IPS-NIHi11 (cell line): ENCODE measurements at regions not wholly inside any gene's neighbourhood (a gene's known extent, or its start where the extent isn't known, plus 50 kb on each side); places are given as distances from the start of the nearest gene placed in this dataset.
"Not testable (repeated sequence)": the region's sequence is repeated elsewhere in the genome, so short reads cannot be mapped to it uniquely, and the experiment has no call there.

Source experiments
- DNase-seq: peaks from one replicate; pipeline ENCODE4 v3.0.0; 2012; ENCODE audit warnings: mixed read lengths, low spot score

DNA sequence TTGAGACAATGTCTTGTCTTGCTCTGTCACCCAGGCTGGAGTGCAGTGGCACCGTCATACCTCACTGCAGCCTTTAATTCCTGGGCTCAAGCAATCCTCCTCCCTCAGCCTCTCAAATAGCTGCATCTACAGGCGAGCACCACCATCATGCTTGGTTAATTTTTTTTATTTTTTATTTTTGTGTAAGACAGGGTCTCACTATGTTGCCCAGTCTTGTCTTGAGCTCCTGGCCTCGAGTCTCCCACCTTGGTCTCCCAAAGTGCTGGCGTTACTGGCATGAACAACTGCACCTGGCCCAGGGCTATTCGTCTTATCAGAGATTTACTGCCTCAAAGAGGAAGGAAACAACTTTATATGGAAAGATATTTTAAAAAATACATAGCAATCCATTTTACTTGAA is 102.8 kb upstream of the NUPR2 start:
- DNase-seq, result no peak

GRCh38 chr7:56218510-56218909 is 102.3 kb upstream of the NUPR2 start:
- DNase-seq, result no peak

- DNase-seq, result no peak
Measured at GRCh38 chr7:56213574-56213973, 97.4 kb upstream of the NUPR2 start.

GRCh38 chr7:56206420-56206819 is 90.2 kb upstream of the NUPR2 start:
- no peak for DNase-seq

GRCh38 chr7:56199639-56200038 is 83.4 kb upstream of the NUPR2 start:
- DNase-seq, result no peak

GRCh38 chr7:56196195-56196594 is 80.0 kb upstream of the NUPR2 start:
- not testable (repeated sequence) for DNase-seq

DNA sequence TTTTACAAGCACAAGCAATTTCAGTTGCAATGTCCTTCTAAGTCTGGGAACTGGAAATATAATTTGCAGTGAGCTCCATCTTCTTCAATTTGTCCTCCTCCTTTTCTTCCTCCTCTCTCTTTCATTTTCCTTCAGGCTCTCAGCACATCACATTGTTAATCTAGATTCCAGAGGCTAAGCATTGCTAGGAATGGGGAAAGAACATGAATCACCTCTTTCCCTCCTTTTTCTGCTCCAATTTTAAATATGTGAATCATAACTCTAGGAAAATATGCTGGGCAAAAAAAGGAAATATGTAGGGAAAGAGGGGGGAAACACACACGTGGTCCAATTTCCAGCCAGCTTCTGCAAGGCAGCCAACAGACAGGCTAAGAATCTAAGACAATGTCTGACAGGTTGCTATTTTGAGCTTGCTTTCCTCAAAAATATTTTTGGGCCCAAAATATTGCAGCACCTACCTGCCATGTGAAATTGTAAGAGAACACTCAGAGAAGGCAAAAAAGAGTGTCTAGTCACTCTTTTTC is 72.7 kb upstream of the NUPR2 start:
- DNase-seq, result no peak

GRCh38 chr7:56188376-56188775 is 72.2 kb upstream of the NUPR2 start:
- DNase-seq, result no peak

- DNase-seq, result no peak
Measured at GRCh38 chr7:56181010-56181409, 64.8 kb upstream of the NUPR2 start.

GRCh38 chr7:56175771-56176170 is 59.6 kb upstream of the NUPR2 start:
- no peak for DNase-seq

- DNase-seq, result peak; percentile 11
Measured at GRCh38 chr7:56174875-56175760, 58.9 kb upstream of the NUPR2 start.

DNA sequence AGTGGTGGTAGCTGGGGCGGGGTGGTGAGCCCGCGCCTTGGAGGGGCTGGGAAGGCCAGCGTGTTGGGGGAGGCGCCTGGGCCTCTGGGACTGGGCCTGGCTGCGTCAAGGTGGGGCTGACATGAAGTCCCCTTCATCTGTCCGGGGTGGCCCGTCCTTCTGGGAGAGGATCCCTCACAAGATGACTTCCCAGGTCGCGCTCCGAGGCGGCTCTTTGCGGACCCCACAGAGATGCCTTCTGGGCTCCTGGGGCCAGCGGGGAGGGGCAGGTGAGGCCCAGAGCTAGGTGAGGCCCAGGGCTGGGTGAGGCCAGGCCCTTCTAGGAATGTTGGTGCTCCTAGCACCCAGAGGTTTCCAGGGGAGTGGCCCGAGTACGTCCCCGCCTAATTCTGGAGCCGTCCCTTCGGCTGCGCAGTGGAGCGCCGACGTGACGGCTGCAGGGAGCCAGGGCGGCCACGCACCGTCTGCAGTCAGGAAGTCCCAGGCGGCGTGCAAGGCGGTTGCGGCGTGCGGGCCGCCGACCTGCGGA is 58.2 kb upstream of the NUPR2 start:
- no peak for DNase-seq
